Inferior parietal cortex (tissue), 1 donor: ENCODE measurements at regions not wholly inside any gene's neighbourhood (a gene's known extent, or its start where the extent isn't known, plus 50 kb on each side); places are given as distances from the start of the nearest gene placed in this dataset.

Experiments used
- DNase-seq: peaks from one replicate; pipeline ENCODE4 v3.0.0-alpha.2; 2016; ENCODE audit errors: extremely low spot score

- DNase-seq: no peak
Observed at GRCh38 chr2:136185981-136186776, 68.2 kb upstream of the CXCR4 start.

- DNase-seq: no peak
Observed at GRCh38 chr2:136183097-136183496, 65.1 kb upstream of the CXCR4 start.

GRCh38 chr2:136182315-136182714 lies 64.4 kb upstream of the CXCR4 start:
- DNase-seq: no peak

- DNase-seq: no peak
Observed at GRCh38 chr2:136179602-136179975, 61.6 kb upstream of the CXCR4 start.

GRCh38 chr2:136178941-136179601 lies 61.1 kb upstream of the CXCR4 start:
- DNase-seq: no peak

- no peak for DNase-seq
Observed at GRCh38 chr2:136175868-136176267, 57.9 kb upstream of the CXCR4 start.

GRCh38 chr2:136175466-136175865 lies 57.5 kb upstream of the CXCR4 start:
- DNase-seq: no peak

GRCh38 chr2:136173126-136173525 lies 55.2 kb upstream of the CXCR4 start:
- DNase-seq: no peak

GRCh38 chr2:136171223-136171622 lies 53.3 kb upstream of the CXCR4 start:
- DNase-seq: no peak

- DNase-seq: no peak
Observed at GRCh38 chr2:136168720-136169119, 50.8 kb upstream of the CXCR4 start.

GRCh38 chr2:136167721-136168475 lies 49.9 kb upstream of the CXCR4 start:
- DNase-seq: no peak
